ENCODE measurements at regions not wholly inside any gene's neighbourhood (a gene's known extent, or its start where the extent isn't known, plus 50 kb on each side); places are given as distances from the start of the nearest gene placed in this dataset.

- no peak for TF ChIP-seq CTCF (IDR thresholded peaks at IDR 0.05)
- TF ChIP-seq POLR2A (IDR thresholded peaks at IDR 0.05) = no peak
Observed at GRCh38 chr3:124607163-124607562, 123.1 kb upstream of the UMPS start.
